MM.1S (cell line): ENCODE measurements at regions not wholly inside any gene's neighbourhood (a gene's known extent, or its start where the extent isn't known, plus 50 kb on each side); places are given as distances from the start of the nearest gene placed in this dataset.

Experiments used
- CTCF ChIP-seq: fragments of 300-600 bp; sonication (generic); IDR thresholded peaks from 2 replicates; pipeline ENCODE4 v1.5.1; 2016; ENCODE audit warnings: antibody characterized with exemption, low read length, mixed read lengths
- EZH2phosphoT487 ChIP-seq: fragments of 300-600 bp; sonication (generic); IDR thresholded peaks from 2 replicates; pipeline ENCODE4 v1.6.1; 2018; ENCODE audit warnings: antibody characterized with exemption, low read length

DNA sequence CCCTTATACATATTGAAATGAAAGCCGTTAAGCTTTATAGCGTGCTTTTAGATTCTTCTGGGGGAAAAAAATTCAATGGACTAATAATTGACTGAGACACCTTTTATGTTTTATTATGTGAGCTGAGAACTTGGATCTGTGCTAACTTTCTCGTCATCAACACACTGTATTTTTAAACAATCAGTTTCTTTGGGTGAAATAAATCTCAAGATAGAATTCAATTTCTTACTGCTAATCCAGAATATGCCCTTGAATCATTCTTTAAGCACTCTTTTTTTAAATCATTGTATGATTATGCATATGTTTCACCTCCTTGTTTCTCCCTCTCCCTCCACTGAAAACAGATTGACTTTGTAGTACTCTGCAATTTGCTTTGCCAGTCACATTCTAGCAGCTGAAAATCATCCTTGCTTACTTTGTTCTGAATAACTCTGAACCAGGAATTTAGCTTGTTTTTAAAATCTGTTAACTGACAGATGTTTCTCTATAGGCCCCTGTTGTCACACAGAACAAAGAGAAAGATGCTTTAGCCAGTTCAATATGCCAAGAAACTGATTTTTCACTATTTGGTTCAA is 81.5 kb downstream of the SLIT2 start:
- TF ChIP-seq CTCF, result no peak
- TF ChIP-seq EZH2phosphoT487, result no peak
